ENCODE measurements at regions not wholly inside any gene's neighbourhood (a gene's known extent, or its start where the extent isn't known, plus 50 kb on each side); places are given as distances from the start of the nearest gene placed in this dataset.

- Histone ChIP-seq H2BK15ac (ENCODE audit: low read length) (no peak overlapping the region), H3K36me3 (ENCODE audit: control insufficient read depth in 2 of 4, insufficient read depth in 4 of 4, low read length in 3 of 4) (no peaks in the 10 kb centered on the region), H3K79me2 (ENCODE audit: control insufficient read depth in 1 of 2, insufficient read depth in 2 of 2, low read length in 2 of 2) (no peaks in the 10 kb centered on the region), H3K9me3 (ENCODE audit: insufficient read depth in 2 of 2, low read depth in 1 of 2, low read length in 1 of 2) (peaks cover 0 to under 1% of the 10 kb centered on the region in 2 experiments; a peak in 1 of 4 replicates), H3K14ac (ENCODE audit: insufficient read length) (no peak overlapping the region), H4K5ac (ENCODE audit: insufficient read length, low read depth, low read length) (no peak overlapping the region), H3K4me1 (replicated peaks in 1 of 4; ENCODE audit: control insufficient read depth in 3 of 4, insufficient read depth in 4 of 4, low read length in 3 of 4) (no peaks in the 10 kb centered on the region), H4K8ac (ENCODE audit: extremely low read depth, insufficient read depth, low read length) (no peak overlapping the region), H2BK5ac (ENCODE audit: low read depth, low read length) (0 out of 2 replicates have a peak overlapping the region, but pooled peaks have one; percentile 54), H2AFZ (ENCODE audit: low read length) (peak overlapping the region; percentile 82), H3K79me1 (ENCODE audit: low read depth, low read length) (no peaks in the 10 kb centered on the region), H3K4me3 (ENCODE audit: extremely low read depth in 1 of 4, insufficient read depth in 2 of 4, low read depth in 3 of 4, low read length in 4 of 4) (no peak overlapping the region), H3K27me3 (replicated peaks in 1 of 4; ENCODE audit: control insufficient read depth in 3 of 4, extremely low read depth in 1 of 4, insufficient read depth in 3 of 4, low read length in 3 of 4) (no peaks in the 10 kb centered on the region), H3K27ac (ENCODE audit: low read depth, low read length) (no peak overlapping the region), H3K23ac (ENCODE audit: insufficient read length) (no peak overlapping the region), H2BK20ac (ENCODE audit: low read length) (no peak overlapping the region), H3K4ac (replicated peaks; ENCODE audit: insufficient read length, low read depth, low read length) (no peak overlapping the region), H3K9ac (replicated peaks in 1 of 4; ENCODE audit: extremely low read depth in 1 of 4, low read depth in 3 of 4, low read length in 3 of 4) (no peak overlapping the region), H3K56ac (replicated peaks; ENCODE audit: insufficient read length, low read depth, low read length) (no peak overlapping the region), H2BK120ac (replicated peaks; ENCODE audit: low read depth, low read length) (no peak overlapping the region), H2AK5ac (ENCODE audit: low read depth, low read length) (no peak overlapping the region), H4K20me1 (replicated peaks in 1 of 2; ENCODE audit: control insufficient read depth in 1 of 2, insufficient read depth in 2 of 2, low read length in 2 of 2) (no peaks in the 10 kb centered on the region), H4K91ac (replicated peaks; ENCODE audit: insufficient read length, low read length) (no peak overlapping the region), H2BK12ac (ENCODE audit: low read depth, low read length) (0 out of 2 replicates have a peak overlapping the region, but pooled peaks have one; percentile 19), H3K23me2 (ENCODE audit: low read depth, low read length) (no peaks in the 10 kb centered on the region), H3K18ac (ENCODE audit: extremely low read depth, low read length) (no peak overlapping the region), H3K4me2 (ENCODE audit: insufficient read depth in 1 of 2, low read depth in 2 of 2, low read length in 2 of 2) (no peak overlapping the region)
- CTCF ChIA-PET (ENCODE audit: partially characterized antibody) = interaction anchor here (0.7 to 1.1 kb wide), 4 partner anchors 12 to 202 kb away, joined by 3 to 7 read pairs (median 4); no protein-coding TSS in a partner anchor
- POLR2A ChIA-PET (ENCODE audit: partially characterized antibody) = no interaction called here
- FAIRE-seq (no peak), DNase-seq (ENCODE audit: low read depth in 1 of 2, low spot score in 2 of 2) (no peak)
- no peak for TF ChIP-seq BACH1 (IDR thresholded peaks at IDR 0.05; ENCODE audit: low read length)
- TF ChIP-seq SIX5 (IDR thresholded peaks at IDR 0.05; ENCODE audit: low read depth, low read length) = no peak
- TF ChIP-seq TBP (IDR thresholded peaks at IDR 0.05; ENCODE audit: low read depth, low read length) = no peak
- no peak for TF ChIP-seq SUZ12 (IDR thresholded peaks at IDR 0.05; ENCODE audit: low read length)
- no peak for TF ChIP-seq CHD1 (IDR thresholded peaks at IDR 0.05; ENCODE audit: low read depth, low read length)
- no peak for TF ChIP-seq EP300 (IDR thresholded peaks at IDR 0.05; ENCODE audit: borderline replicate concordance in 1 of 2, low read depth in 2 of 2, low read length in 2 of 2)
- no peak for TF ChIP-seq TAF7 (optimal IDR thresholded peaks at IDR 0.05; ENCODE audit: borderline replicate concordance, low read depth, low read length)
- TF ChIP-seq BRCA1 (IDR thresholded peaks at IDR 0.05; ENCODE audit: low read depth, low read length) = no peak
- no peak for TF ChIP-seq SP1 (IDR thresholded peaks at IDR 0.05; ENCODE audit: low read depth, low read length)
- no peak for TF ChIP-seq CBX8 (IDR thresholded peaks at IDR 0.05; ENCODE audit: borderline replicate concordance, low read depth, low read length)
- TF ChIP-seq POU5F1 (IDR thresholded peaks at IDR 0.05; ENCODE audit: low read depth, low read length) = no peak
- no peak for TF ChIP-seq TEAD4 (IDR thresholded peaks at IDR 0.05; ENCODE audit: low read depth, low read length)
- TF ChIP-seq CTCF (IDR thresholded peaks at IDR 0.05; ENCODE audit: control extremely low read depth in 1 of 3, insufficient read depth in 1 of 3, low read depth in 1 of 3, low read length in 3 of 3) = no peak
- no peak for TF ChIP-seq KDM4A (IDR thresholded peaks at IDR 0.05; ENCODE audit: low read depth, low read length, severe bottlenecking)
Observed at GRCh38 chr12:85681333-85681732, 154.9 kb downstream of the RASSF9 start.
